GM10266 (cell line): ENCODE measurements at regions not wholly inside any gene's neighbourhood (a gene's known extent, or its start where the extent isn't known, plus 50 kb on each side); places are given as distances from the start of the nearest gene placed in this dataset.

Experiments
- DNase-seq: peaks from one replicate; pipeline ENCODE4 v3.0.0; 2012; ENCODE audit errors: extremely low spot score
- CTCF ChIP-seq: IDR thresholded peaks from 2 replicates; pipeline ENCODE4 v1.5.1; 2012; ENCODE audit warnings: mild to moderate bottlenecking, low read depth; ENCODE audit not compliant: control insufficient read depth, insufficient read depth; ENCODE audit errors: missing control alignments

GRCh38 chr6:156725712-156726111, 51.5 kb upstream of the ARID1B start:
- TF ChIP-seq CTCF: no peak
- no peak for DNase-seq

- no peak for TF ChIP-seq CTCF
- peak; percentile 63 for DNase-seq
These were observed 56.2 kb upstream of the ARID1B start for GRCh38 chr6:156720691-156721685.

GRCh38 chr6:156719720-156720563, 57.2 kb upstream of the ARID1B start:
- no peak for TF ChIP-seq CTCF
- peak; percentile 66 for DNase-seq

GRCh38 chr6:156719395-156719719, 57.8 kb upstream of the ARID1B start:
- no peak for TF ChIP-seq CTCF
- DNase-seq: no peak

GRCh38 chr6:156718647-156719394, 58.4 kb upstream of the ARID1B start:
- TF ChIP-seq CTCF: no peak
- no peak for DNase-seq

- no peak for TF ChIP-seq CTCF
- DNase-seq: no peak
These were observed 59.6 kb upstream of the ARID1B start for GRCh38 chr6:156717542-156717941.

- no peak for DNase-seq
- TF ChIP-seq CTCF: no peak
These were observed 61.3 kb upstream of the ARID1B start for GRCh38 chr6:156715839-156716238.
